Mesendoderm (in vitro differentiated cells): ENCODE measurements at regions not wholly inside any gene's neighbourhood (a gene's known extent, or its start where the extent isn't known, plus 50 kb on each side); places are given as distances from the start of the nearest gene placed in this dataset.

Experiments
- DNase-seq: peaks from one replicate; pipeline ENCODE4 v3.0.0; 2013
- H2AK5ac ChIP-seq: 2 replicates; pipeline ENCODE4 v1.6.1; 2013; ENCODE audit warnings: low read length, inconsistent platforms
- H2BK120ac ChIP-seq: 2 replicates; pipeline ENCODE4 v1.6.1; 2013; ENCODE audit warnings: low read depth, mild to moderate bottlenecking, low read length, moderate library complexity, mixed read lengths
- H2BK15ac ChIP-seq: replicated peaks from 2 replicates; pipeline ENCODE4 v1.6.1; 2013; ENCODE audit warnings: low read depth, mild to moderate bottlenecking, moderate library complexity
- H2BK5ac ChIP-seq: 2 replicates; pipeline ENCODE4 v1.6.1; 2013; ENCODE audit warnings: low read length, inconsistent platforms
- H3K18ac ChIP-seq: 2 replicates; pipeline ENCODE4 v1.6.1; 2013; ENCODE audit warnings: mild to moderate bottlenecking, low read length, mixed read lengths
- H3K23ac ChIP-seq: one replicate; pipeline ENCODE4 v1.6.1; 2013; ENCODE audit warnings: low read length
- H3K27ac ChIP-seq: 2 replicates; pipeline ENCODE4 v1.5.1; 2013; ENCODE audit warnings: low read depth, mild to moderate bottlenecking, inconsistent platforms, low read length, moderate library complexity
- H3K27me3 ChIP-seq: 2 replicates; pipeline ENCODE4 v1.6.1; 2013; ENCODE audit warnings: low read length, control low read depth, mild to moderate bottlenecking, inconsistent platforms; ENCODE audit not compliant: insufficient read depth, poor library complexity
- H3K36me3 ChIP-seq: 2 replicates; pipeline ENCODE4 v1.6.1; 2013; ENCODE audit warnings: low read length, inconsistent platforms; ENCODE audit not compliant: control insufficient read depth, insufficient read depth
- H3K4ac ChIP-seq: one replicate; pipeline ENCODE4 v1.6.1; 2013; ENCODE audit warnings: low read depth, mild to moderate bottlenecking, low read length, moderate library complexity
- H3K4me1 ChIP-seq: 2 replicates; pipeline ENCODE4 v1.6.1; 2013; ENCODE audit warnings: low read depth, low read length, inconsistent platforms; ENCODE audit not compliant: control insufficient read depth
- H3K4me2 ChIP-seq: 2 replicates; pipeline ENCODE4 v1.6.1; 2013; ENCODE audit warnings: low read length
- H3K4me3 ChIP-seq: 2 replicates; pipeline ENCODE4 v1.5.1; 2013; ENCODE audit warnings: mild to moderate bottlenecking, low read length
- H3K56ac ChIP-seq: one replicate; pipeline ENCODE4 v1.6.1; 2013; ENCODE audit warnings: low read length
- H3K79me1 ChIP-seq: 2 replicates; pipeline ENCODE4 v1.6.1; 2013; ENCODE audit warnings: low read length, inconsistent platforms
- H3K79me2 ChIP-seq: 2 replicates; pipeline ENCODE4 v1.6.1; 2013; ENCODE audit warnings: mild to moderate bottlenecking, low read length; ENCODE audit not compliant: control insufficient read depth, insufficient read depth
- H3K9ac ChIP-seq: 2 replicates; pipeline ENCODE4 v1.6.1; 2013; ENCODE audit warnings: low read length, inconsistent platforms
- H4K5ac ChIP-seq: one replicate; pipeline ENCODE4 v1.6.1; 2013; ENCODE audit warnings: low read length
- H4K8ac ChIP-seq: one replicate; pipeline ENCODE4 v1.6.1; 2013; ENCODE audit warnings: low read depth, mild to moderate bottlenecking, control low read depth, low read length, moderate library complexity
- WGBS: extraction: QIAGEN DNeasy Blood & Tissue Kit; methylation state at CpG from one replicate; pipeline ENCODE4 v1.1.7; 2013; ENCODE audit warnings: low lambda C conversion rate, missing lambda C conversion rate; ENCODE audit not compliant: insufficient coverage; ENCODE audit errors: extremely low coverage; 5-methylcytosine and 5-hydroxymethylcytosine counted together

DNA sequence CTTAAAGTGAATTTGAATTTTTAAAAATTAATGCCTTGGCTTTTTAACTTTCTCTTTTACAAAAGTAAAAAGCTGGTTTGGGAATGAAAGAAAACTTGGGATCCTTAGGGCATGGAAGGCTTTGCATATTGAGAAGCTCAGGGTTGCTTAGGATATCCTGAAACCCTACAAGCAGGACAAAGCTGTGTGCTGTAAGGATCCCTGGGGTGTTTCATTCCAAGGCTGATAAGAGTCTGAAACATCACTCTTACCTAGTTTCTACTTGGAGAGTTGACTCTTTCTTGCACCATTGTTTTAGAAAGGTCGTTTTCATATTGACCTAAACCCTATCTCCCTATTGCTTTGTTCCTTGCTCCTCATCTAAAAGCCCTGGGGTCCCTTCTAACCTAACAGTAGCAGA lies 325.9 kb upstream of the NT5C1B start:
- H3K27ac ChIP-seq: no peak overlapping the region

DNA sequence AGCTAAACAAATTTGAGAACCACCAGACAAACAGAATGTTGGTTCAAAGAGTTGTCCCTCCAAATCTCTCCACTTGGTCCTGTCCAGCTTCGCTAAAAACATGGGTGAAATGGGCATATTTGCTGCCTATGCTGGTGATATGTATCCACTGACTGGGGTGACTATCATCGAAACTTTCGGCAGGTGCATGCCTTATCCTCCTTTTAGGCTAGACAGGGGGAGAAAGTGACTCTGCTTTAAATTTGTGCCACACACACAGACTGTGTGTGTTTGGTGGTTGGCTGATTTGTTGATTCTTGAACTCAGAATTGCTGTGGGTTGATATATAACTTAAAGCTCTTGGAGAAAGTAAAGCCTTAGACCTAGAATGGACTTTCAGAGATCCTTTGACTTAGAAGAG lies 324.1 kb upstream of the NT5C1B start:
- H2BK5ac ChIP-seq: no peak overlapping the region
- no peaks in the 10 kb centered on the region for H3K27me3 ChIP-seq

More for the DNA sequence above, 325.9 kb upstream of the NT5C1B start:
- Histone ChIP-seq H3K18ac (no peak overlapping the region), H3K56ac (no peak overlapping the region), H3K79me1 (no peaks in the 10 kb centered on the region), H2BK120ac (no peak overlapping the region), H3K79me2 (no peaks in the 10 kb centered on the region), H2BK15ac (no peak overlapping the region), H3K9ac (no peak overlapping the region), H3K27me3 (no peaks in the 10 kb centered on the region), H3K23ac (no peak overlapping the region), H3K4ac (no peak overlapping the region), H2AK5ac (no peak overlapping the region), H4K8ac (no peak overlapping the region), H3K4me2 (no peak overlapping the region), H4K5ac (no peak overlapping the region), H3K4me1 (peaks cover 2% of the 10 kb centered on the region), H3K36me3 (no peaks in the 10 kb centered on the region), H2BK5ac (no peak overlapping the region), H3K4me3 (no peak overlapping the region)
- peak; percentile 62 for DNase-seq
- WGBS: no CpG with 5 or more reads among the region's 1 CpG

DNA sequence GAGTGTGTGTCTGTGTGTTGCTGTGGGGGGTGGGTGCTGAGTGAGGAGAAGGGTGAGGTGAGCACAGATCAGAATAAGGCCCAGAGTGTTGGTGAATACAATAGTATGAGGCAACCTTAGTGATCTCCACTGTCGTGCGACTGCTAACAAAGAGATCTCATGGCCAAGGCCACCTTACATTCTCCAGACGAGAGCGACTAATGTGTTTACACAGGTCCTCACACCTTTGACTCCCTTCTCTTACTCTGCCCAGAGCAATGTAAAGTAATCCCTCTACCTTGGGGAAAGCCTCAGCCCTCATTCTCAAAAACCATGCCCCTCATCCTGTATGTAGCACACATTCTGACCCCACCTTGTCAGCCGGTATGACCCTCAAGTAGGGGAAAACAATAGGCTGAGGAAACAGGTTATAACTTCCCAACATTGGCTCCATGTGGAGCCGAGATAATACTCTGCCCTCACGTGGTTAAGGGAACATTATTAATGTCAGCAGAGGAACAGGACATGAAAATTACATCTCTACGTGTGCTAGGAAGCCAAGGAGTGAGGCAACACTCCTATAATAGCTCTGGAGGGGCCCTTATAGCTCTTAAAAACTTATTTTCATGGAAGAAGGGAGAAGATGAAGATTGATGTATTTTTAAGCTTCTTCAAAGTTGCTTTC lies 323.0 kb upstream of the NT5C1B start:
- no CpG with 5 or more reads among the region's 8 CpGs for WGBS

More for the DNA sequence above, 324.1 kb upstream of the NT5C1B start:
- H2AK5ac ChIP-seq: no peak overlapping the region
- WGBS: no CpG with 5 or more reads among the region's 3 CpGs
- no peak overlapping the region for H2BK15ac ChIP-seq
- no peaks in the 10 kb centered on the region for H3K79me1 ChIP-seq
- no peak overlapping the region for H2BK120ac ChIP-seq
- no peak overlapping the region for H3K18ac ChIP-seq
- no peak for DNase-seq
- H3K27ac ChIP-seq: no peak overlapping the region
- H4K8ac ChIP-seq: no peak overlapping the region
- no peak overlapping the region for H3K56ac ChIP-seq
- H3K79me2 ChIP-seq: no peaks in the 10 kb centered on the region
- no peak overlapping the region for H3K4ac ChIP-seq
- H3K9ac ChIP-seq: no peak overlapping the region
- H3K4me3 ChIP-seq: no peak overlapping the region
- H3K4me2 ChIP-seq: no peak overlapping the region
- H3K36me3 ChIP-seq: no peaks in the 10 kb centered on the region
- H3K23ac ChIP-seq: no peak overlapping the region
- H3K4me1 ChIP-seq: peaks cover 2% of the 10 kb centered on the region
- no peak overlapping the region for H4K5ac ChIP-seq

DNA sequence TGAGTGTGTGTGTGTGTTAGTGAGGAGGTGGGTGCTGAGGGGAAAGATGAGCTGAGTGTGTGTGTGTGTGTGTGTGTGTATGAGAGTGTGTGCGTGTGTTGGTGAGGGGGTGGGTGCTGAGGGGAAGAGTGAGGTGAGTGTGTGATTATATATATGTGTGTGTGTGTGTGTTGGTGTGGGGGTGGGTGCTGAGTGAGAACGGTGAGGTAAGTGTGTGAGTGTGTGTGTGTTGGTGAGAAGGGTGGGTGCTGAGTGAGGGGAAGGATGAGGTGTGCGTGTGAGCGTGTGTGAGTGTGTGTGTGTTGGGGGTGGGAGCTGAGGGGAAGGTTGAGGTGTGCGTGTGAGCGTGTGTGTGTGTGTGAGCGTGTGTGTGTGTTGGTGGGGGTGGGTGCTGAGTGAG lies 322.0 kb upstream of the NT5C1B start:
- H4K8ac ChIP-seq: no peak overlapping the region
- H3K4me2 ChIP-seq: no peak overlapping the region
- H3K4me3 ChIP-seq: no peak overlapping the region
- no peaks in the 10 kb centered on the region for H3K27me3 ChIP-seq
- no peak overlapping the region for H3K56ac ChIP-seq
- no peaks in the 10 kb centered on the region for H3K79me2 ChIP-seq
- peaks cover 2% of the 10 kb centered on the region for H3K4me1 ChIP-seq
- H2AK5ac ChIP-seq: no peak overlapping the region
- no peak overlapping the region for H2BK120ac ChIP-seq
- H4K5ac ChIP-seq: no peak overlapping the region
- H3K4ac ChIP-seq: no peak overlapping the region
- no peak overlapping the region for H3K9ac ChIP-seq
- no peak overlapping the region for H3K27ac ChIP-seq
- H3K23ac ChIP-seq: no peak overlapping the region
- H3K18ac ChIP-seq: no peak overlapping the region
- no peak overlapping the region for H2BK15ac ChIP-seq
- DNase-seq: no peak
- no peaks in the 10 kb centered on the region for H3K36me3 ChIP-seq
- WGBS: 100% methylated on average over 7 of the region's 7 CpGs
- peak overlapping the region; percentile 56 for H2BK5ac ChIP-seq
- H3K79me1 ChIP-seq: no peaks in the 10 kb centered on the region

More for the DNA sequence above, 323.0 kb upstream of the NT5C1B start:
- no peak overlapping the region for H2BK120ac ChIP-seq
- H3K18ac ChIP-seq: no peak overlapping the region
- peaks cover 2% of the 10 kb centered on the region for H3K4me1 ChIP-seq
- H2BK15ac ChIP-seq: no peak overlapping the region
- H3K79me1 ChIP-seq: no peaks in the 10 kb centered on the region
- peak overlapping the region; percentile 75 for H3K56ac ChIP-seq
- H2BK5ac ChIP-seq: peak overlapping the region; percentile 33
- no peak overlapping the region for H3K9ac ChIP-seq
- H3K4ac ChIP-seq: no peak overlapping the region
- H4K8ac ChIP-seq: no peak overlapping the region
- no peak overlapping the region for H3K4me2 ChIP-seq
- no peaks in the 10 kb centered on the region for H3K79me2 ChIP-seq
- peak overlapping the region; percentile 76 for H2AK5ac ChIP-seq
- H3K23ac ChIP-seq: no peak overlapping the region
- H3K27me3 ChIP-seq: no peaks in the 10 kb centered on the region
- H4K5ac ChIP-seq: no peak overlapping the region
- DNase-seq: peak; percentile 77
- no peaks in the 10 kb centered on the region for H3K36me3 ChIP-seq
- no peak overlapping the region for H3K27ac ChIP-seq
- H3K4me3 ChIP-seq: no peak overlapping the region

DNA sequence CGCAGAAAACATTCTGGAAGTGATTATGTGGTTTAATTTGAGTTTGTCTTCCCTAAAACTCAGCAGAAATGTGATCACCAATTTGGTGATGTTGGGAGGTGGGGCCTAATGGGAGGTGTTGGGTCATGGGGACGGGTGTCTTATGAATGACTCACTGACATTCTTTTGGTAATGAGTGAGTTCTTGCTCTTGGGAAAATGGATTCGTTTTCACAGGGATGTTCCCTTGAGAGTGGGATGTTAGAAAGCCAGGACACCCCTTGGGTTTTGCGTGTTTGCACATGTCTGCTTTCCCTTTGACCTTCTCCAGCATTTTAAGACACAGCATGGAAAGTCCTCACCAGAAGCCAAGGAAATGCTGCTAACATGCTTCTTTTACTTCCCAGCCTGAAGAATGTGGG lies 321.5 kb upstream of the NT5C1B start:
- Histone ChIP-seq H3K23ac (no peak overlapping the region), H4K5ac (no peak overlapping the region), H3K56ac (no peak overlapping the region), H3K4me3 (no peak overlapping the region), H3K4me2 (no peak overlapping the region), H3K79me2 (no peaks in the 10 kb centered on the region), H3K79me1 (no peaks in the 10 kb centered on the region), H3K4ac (no peak overlapping the region), H2BK120ac (no peak overlapping the region), H3K27me3 (no peaks in the 10 kb centered on the region), H3K4me1 (peaks cover 2% of the 10 kb centered on the region), H2AK5ac (no peak overlapping the region), H3K27ac (no peak overlapping the region), H3K18ac (no peak overlapping the region), H3K9ac (no peak overlapping the region), H3K36me3 (no peaks in the 10 kb centered on the region), H2BK5ac (no peak overlapping the region), H2BK15ac (no peak overlapping the region), H4K8ac (no peak overlapping the region)
- WGBS: no CpG with 5 or more reads among the region's 4 CpGs
- peak; percentile 81 for DNase-seq

DNA sequence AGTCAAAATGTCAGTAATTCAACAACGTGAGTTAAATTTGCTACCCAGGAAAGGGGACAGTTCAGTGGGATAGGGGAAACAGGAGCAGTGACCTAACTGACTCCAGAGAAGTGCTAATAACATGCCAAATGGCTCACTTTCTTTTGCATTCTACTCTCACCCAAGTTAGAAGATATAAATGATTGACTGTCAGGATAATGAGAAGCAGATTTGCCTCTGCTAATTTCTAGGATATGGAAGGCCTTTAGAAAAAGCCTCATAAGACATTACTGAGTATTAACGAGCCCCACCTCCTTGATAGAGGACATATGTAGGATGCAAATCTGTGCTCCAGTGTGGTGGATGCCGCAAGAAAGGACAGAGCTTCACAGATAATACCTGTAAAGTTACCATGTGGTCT lies 318.6 kb upstream of the NT5C1B start:
- Histone ChIP-seq H3K79me2 (no peaks in the 10 kb centered on the region), H3K4ac (no peak overlapping the region), H2AK5ac (no peak overlapping the region), H3K79me1 (no peaks in the 10 kb centered on the region), H3K56ac (no peak overlapping the region), H2BK120ac (no peak overlapping the region), H3K9ac (no peak overlapping the region), H3K27ac (no peak overlapping the region), H2BK15ac (no peak overlapping the region), H4K5ac (no peak overlapping the region), H2BK5ac (no peak overlapping the region), H3K4me1 (peaks cover 2% of the 10 kb centered on the region), H3K18ac (no peak overlapping the region), H4K8ac (no peak overlapping the region), H3K4me3 (no peak overlapping the region), H3K4me2 (no peak overlapping the region), H3K23ac (no peak overlapping the region), H3K36me3 (no peaks in the 10 kb centered on the region), H3K27me3 (no peaks in the 10 kb centered on the region)
- no peak for DNase-seq
- WGBS: no CpG with 5 or more reads among the region's 3 CpGs
